ENCODE measurements at regions not wholly inside any gene's neighbourhood (a gene's known extent, or its start where the extent isn't known, plus 50 kb on each side); places are given as distances from the start of the nearest gene placed in this dataset.

DNA sequence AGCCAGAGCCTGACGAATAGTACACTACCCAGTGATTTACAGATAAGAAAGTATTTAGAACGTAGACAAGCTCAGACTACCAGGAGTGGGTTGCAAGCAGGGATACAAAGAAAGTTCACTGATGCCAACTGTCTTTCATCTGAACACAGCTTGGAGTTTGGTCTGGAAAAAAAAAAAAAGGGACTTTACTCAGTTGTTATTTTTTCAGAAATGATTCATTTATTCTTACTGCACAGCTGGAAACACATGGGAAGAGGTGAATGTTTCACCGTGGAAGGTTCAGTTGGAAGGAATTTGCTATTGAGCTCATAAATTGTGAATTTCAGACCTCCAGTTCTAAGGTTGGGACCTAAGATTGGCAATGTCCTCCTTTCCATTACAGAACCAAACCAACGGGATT, 259.7 kb downstream of the ETAA1 start:
- no peak overlapping the region for H3K27ac Mint-ChIP-seq
- H3K36me3 Mint-ChIP-seq (ENCODE audit: low read depth) = peaks cover 11% of the 10 kb centered on the region
- Histone ChIP-seq H3K79me2 (replicated peaks; ENCODE audit: insufficient read depth) (no peaks in the 10 kb centered on the region), H3K4me2 (no peak overlapping the region), H3K9me2 (ENCODE audit: insufficient read depth) (peaks cover 8% of the 10 kb centered on the region; the same call in 1 of the 2 replicates), H2AFZ (no peak overlapping the region), H3K27ac (ENCODE audit: low read depth) (no peak overlapping the region), H4K20me1 (replicated peaks; ENCODE audit: insufficient read depth) (no peaks in the 10 kb centered on the region), H3F3A (replicated peaks; ENCODE audit: low read depth) (no peaks in the 10 kb centered on the region), H3K36me3 (ENCODE audit: insufficient read depth) (peaks cover 4% of the 10 kb centered on the region; the same call in 1 of the 2 replicates), H3K27me3 (ENCODE audit: insufficient read depth) (no peaks in the 10 kb centered on the region), H3K4me3 (no peak overlapping the region), H3K4me1 (ENCODE audit: insufficient read depth) (no peaks in the 10 kb centered on the region)
- H3K4me1 Mint-ChIP-seq = no peaks in the 10 kb centered on the region
- H3K4me3 Mint-ChIP-seq = no peak overlapping the region
- peaks cover 24% of the 10 kb centered on the region for H3K9me3 Mint-ChIP-seq
- no peak for DNase-seq (ENCODE audit: low spot score)
- peaks cover 3% of the 10 kb centered on the region for H3K27me3 Mint-ChIP-seq (ENCODE audit: insufficient read depth, low read depth, poor library complexity)
- TF ChIP-seq, protein P1, sequence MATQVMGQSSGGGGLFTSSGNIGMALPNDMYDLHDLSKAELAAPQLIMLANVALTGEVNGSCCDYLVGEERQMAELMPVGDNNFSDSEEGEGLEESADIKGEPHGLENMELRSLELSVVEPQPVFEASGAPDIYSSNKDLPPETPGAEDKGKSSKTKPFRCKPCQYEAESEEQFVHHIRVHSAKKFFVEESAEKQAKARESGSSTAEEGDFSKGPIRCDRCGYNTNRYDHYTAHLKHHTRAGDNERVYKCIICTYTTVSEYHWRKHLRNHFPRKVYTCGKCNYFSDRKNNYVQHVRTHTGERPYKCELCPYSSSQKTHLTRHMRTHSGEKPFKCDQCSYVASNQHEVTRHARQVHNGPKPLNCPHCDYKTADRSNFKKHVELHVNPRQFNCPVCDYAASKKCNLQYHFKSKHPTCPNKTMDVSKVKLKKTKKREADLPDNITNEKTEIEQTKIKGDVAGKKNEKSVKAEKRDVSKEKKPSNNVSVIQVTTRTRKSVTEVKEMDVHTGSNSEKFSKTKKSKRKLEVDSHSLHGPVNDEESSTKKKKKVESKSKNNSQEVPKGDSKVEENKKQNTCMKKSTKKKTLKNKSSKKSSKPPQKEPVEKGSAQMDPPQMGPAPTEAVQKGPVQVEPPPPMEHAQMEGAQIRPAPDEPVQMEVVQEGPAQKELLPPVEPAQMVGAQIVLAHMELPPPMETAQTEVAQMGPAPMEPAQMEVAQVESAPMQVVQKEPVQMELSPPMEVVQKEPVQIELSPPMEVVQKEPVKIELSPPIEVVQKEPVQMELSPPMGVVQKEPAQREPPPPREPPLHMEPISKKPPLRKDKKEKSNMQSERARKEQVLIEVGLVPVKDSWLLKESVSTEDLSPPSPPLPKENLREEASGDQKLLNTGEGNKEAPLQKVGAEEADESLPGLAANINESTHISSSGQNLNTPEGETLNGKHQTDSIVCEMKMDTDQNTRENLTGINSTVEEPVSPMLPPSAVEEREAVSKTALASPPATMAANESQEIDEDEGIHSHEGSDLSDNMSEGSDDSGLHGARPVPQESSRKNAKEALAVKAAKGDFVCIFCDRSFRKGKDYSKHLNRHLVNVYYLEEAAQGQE (IDR thresholded peaks at IDR 0.05; ENCODE audit: unreplicated experiment) = no peak
- TF ChIP-seq STAT1 (IDR thresholded peaks at IDR 0.05; ENCODE audit: unreplicated experiment) = no peak
- no peak for ATAC-seq

DNA sequence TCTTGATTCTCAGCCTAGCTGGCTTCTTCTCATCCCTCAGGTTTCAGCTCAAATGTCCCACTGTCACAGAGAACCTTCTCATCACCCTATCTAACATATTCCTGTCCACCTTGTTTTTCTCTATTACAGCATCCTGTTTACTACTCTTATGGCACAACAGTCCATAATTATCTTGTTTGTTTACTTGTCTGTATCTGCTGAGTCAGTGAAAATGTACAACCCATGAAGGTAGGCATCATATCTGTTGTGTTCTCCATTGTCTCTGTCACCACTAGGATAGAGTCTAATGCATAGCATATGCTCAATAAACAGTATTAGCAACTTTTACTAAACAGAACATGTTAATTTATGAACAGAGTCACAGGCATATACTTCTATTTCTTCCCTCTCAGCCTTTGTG, 261.7 kb downstream of the ETAA1 start:
- no peaks in the 10 kb centered on the region for H3K4me1 Mint-ChIP-seq
- no peaks in the 10 kb centered on the region for H3K27me3 ChIP-seq (ENCODE audit: insufficient read depth)
- TF ChIP-seq, protein P2, sequence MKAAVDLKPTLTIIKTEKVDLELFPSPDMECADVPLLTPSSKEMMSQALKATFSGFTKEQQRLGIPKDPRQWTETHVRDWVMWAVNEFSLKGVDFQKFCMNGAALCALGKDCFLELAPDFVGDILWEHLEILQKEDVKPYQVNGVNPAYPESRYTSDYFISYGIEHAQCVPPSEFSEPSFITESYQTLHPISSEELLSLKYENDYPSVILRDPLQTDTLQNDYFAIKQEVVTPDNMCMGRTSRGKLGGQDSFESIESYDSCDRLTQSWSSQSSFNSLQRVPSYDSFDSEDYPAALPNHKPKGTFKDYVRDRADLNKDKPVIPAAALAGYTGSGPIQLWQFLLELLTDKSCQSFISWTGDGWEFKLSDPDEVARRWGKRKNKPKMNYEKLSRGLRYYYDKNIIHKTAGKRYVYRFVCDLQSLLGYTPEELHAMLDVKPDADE (IDR thresholded peaks at IDR 0.05) = no peak
- no peak for TF ChIP-seq NANOG (IDR thresholded peaks at IDR 0.05; ENCODE audit: borderline replicate concordance)
- TF ChIP-seq, protein P3, sequence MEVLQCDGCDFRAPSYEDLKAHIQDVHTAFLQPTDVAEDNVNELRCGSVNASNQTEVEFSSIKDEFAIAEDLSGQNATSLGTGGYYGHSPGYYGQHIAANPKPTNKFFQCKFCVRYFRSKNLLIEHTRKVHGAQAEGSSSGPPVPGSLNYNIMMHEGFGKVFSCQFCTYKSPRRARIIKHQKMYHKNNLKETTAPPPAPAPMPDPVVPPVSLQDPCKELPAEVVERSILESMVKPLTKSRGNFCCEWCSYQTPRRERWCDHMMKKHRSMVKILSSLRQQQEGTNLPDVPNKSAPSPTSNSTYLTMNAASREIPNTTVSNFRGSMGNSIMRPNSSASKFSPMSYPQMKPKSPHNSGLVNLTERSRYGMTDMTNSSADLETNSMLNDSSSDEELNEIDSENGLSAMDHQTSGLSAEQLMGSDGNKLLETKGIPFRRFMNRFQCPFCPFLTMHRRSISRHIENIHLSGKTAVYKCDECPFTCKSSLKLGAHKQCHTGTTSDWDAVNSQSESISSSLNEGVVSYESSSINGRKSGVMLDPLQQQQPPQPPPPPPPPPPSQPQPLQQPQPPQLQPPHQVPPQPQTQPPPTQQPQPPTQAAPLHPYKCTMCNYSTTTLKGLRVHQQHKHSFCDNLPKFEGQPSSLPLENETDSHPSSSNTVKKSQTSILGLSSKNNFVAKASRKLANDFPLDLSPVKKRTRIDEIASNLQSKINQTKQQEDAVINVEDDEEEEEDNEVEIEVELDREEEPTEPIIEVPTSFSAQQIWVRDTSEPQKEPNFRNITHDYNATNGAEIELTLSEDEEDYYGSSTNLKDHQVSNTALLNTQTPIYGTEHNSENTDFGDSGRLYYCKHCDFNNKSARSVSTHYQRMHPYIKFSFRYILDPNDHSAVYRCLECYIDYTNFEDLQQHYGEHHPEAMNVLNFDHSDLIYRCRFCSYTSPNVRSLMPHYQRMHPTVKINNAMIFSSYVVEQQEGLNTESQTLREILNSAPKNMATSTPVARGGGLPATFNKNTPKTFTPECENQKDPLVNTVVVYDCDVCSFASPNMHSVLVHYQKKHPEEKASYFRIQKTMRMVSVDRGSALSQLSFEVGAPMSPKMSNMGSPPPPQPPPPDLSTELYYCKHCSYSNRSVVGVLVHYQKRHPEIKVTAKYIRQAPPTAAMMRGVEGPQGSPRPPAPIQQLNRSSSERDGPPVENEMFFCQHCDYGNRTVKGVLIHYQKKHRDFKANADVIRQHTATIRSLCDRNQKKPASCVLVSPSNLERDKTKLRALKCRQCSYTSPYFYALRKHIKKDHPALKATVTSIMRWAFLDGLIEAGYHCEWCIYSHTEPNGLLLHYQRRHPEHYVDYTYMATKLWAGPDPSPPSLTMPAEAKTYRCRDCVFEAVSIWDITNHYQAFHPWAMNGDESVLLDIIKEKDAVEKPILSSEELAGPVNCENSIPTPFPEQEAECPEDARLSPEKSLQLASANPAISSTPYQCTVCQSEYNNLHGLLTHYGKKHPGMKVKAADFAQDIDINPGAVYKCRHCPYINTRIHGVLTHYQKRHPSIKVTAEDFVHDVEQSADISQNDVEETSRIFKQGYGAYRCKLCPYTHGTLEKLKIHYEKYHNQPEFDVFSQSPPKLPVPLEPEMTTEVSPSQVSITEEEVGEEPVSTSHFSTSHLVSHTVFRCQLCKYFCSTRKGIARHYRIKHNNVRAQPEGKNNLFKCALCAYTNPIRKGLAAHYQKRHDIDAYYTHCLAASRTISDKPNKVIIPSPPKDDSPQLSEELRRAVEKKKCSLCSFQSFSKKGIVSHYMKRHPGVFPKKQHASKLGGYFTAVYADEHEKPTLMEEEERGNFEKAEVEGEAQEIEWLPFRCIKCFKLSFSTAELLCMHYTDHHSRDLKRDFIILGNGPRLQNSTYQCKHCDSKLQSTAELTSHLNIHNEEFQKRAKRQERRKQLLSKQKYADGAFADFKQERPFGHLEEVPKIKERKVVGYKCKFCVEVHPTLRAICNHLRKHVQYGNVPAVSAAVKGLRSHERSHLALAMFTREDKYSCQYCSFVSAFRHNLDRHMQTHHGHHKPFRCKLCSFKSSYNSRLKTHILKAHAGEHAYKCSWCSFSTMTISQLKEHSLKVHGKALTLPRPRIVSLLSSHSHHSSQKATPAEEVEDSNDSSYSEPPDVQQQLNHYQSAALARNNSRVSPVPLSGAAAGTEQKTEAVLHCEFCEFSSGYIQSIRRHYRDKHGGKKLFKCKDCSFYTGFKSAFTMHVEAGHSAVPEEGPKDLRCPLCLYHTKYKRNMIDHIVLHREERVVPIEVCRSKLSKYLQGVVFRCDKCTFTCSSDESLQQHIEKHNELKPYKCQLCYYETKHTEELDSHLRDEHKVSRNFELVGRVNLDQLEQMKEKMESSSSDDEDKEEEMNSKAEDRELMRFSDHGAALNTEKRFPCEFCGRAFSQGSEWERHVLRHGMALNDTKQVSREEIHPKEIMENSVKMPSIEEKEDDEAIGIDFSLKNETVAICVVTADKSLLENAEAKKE (CRISPR knock-in tag; IDR thresholded peaks at IDR 0.05) = no peak
- TF ChIP-seq EZH2phosphoT487 (IDR thresholded peaks at IDR 0.05; ENCODE audit: unreplicated experiment) = no peak
- no peak for TF ChIP-seq CREB1 (CRISPR knock-in tag; IDR thresholded peaks at IDR 0.05; ENCODE audit: low read depth)
- H3K4me1 ChIP-seq (ENCODE audit: insufficient read depth) = no peaks in the 10 kb centered on the region
- H3K9me3 Mint-ChIP-seq = peaks cover 12% of the 10 kb centered on the region
- ATAC-seq = no peak
- H3K27me3 Mint-ChIP-seq (ENCODE audit: insufficient read depth, low read depth, poor library complexity) = no peaks in the 10 kb centered on the region
- no peak for DNase-seq (ENCODE audit: low spot score)
- no peaks in the 10 kb centered on the region for H3K79me2 ChIP-seq (replicated peaks; ENCODE audit: insufficient read depth)
- no peaks in the 10 kb centered on the region for H3F3A ChIP-seq (replicated peaks; ENCODE audit: low read depth)
- peaks cover 10% of the 10 kb centered on the region; the same call in 1 of the 2 replicates for H3K9me2 ChIP-seq (ENCODE audit: insufficient read depth)
- no peak overlapping the region for H3K27ac ChIP-seq (ENCODE audit: low read depth)
- H3K27ac Mint-ChIP-seq = no peak overlapping the region
- H3K4me3 Mint-ChIP-seq = no peak overlapping the region
- H3K4me2 ChIP-seq = no peak overlapping the region
- no peak overlapping the region for H2AFZ ChIP-seq
- H3K4me3 ChIP-seq = no peak overlapping the region
- H3K36me3 ChIP-seq (ENCODE audit: insufficient read depth) = no peaks in the 10 kb centered on the region
- peaks cover 5% of the 10 kb centered on the region for H3K36me3 Mint-ChIP-seq (ENCODE audit: low read depth)
- no peaks in the 10 kb centered on the region; the same call in 1 of the 2 replicates for H4K20me1 ChIP-seq (replicated peaks; ENCODE audit: insufficient read depth)
